Lower leg skin (tissue), 3 donors: ENCODE measurements at regions not wholly inside any gene's neighbourhood (a gene's known extent, or its start where the extent isn't known, plus 50 kb on each side); places are given as distances from the start of the nearest gene placed in this dataset.

Source experiments
- POLR2A ChIP-seq, 2 donors: fragments of 450-650 bp; IDR thresholded peaks; one replicate each; pipeline ENCODE4 v1.6.1; 2016 to 2017; ENCODE audit warnings: antibody characterized with exemption in 2 of 2, mild to moderate bottlenecking in 1 of 2, moderate library complexity in 1 of 2
- TF ChIP-seq, protein P1 (sequence below), 3 donors: fragments of 450-650 bp; IDR thresholded peaks; one replicate each; pipeline ENCODE4 v1.5.1; 2016; ENCODE audit warnings: antibody characterized with exemption in 3 of 3, mild to moderate bottlenecking in 3 of 3, moderate library complexity in 2 of 3

GRCh38 chr15:85854345-85855097 is 59.8 kb upstream of the KLHL25 start:
- no peak for TF ChIP-seq POLR2A (IDR thresholded peaks at IDR 0.05)
- TF ChIP-seq, protein P1, sequence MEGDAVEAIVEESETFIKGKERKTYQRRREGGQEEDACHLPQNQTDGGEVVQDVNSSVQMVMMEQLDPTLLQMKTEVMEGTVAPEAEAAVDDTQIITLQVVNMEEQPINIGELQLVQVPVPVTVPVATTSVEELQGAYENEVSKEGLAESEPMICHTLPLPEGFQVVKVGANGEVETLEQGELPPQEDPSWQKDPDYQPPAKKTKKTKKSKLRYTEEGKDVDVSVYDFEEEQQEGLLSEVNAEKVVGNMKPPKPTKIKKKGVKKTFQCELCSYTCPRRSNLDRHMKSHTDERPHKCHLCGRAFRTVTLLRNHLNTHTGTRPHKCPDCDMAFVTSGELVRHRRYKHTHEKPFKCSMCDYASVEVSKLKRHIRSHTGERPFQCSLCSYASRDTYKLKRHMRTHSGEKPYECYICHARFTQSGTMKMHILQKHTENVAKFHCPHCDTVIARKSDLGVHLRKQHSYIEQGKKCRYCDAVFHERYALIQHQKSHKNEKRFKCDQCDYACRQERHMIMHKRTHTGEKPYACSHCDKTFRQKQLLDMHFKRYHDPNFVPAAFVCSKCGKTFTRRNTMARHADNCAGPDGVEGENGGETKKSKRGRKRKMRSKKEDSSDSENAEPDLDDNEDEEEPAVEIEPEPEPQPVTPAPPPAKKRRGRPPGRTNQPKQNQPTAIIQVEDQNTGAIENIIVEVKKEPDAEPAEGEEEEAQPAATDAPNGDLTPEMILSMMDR (IDR thresholded peaks at IDR 0.05) = no peak
